RWPE1 (cell line): ENCODE measurements at regions not wholly inside any gene's neighbourhood (a gene's known extent, or its start where the extent isn't known, plus 50 kb on each side); places are given as distances from the start of the nearest gene placed in this dataset.
A peak's percentile ranks its signal among the peaks of the same experiment; 100 is the strongest.

Experiments
- CTCF ChIA-PET: fragments of 350-600 bp; sonication (Branson Sonifier 250); formaldehyde crosslinking; extraction: SDS; loops from one replicate; lab custom pipeline; 2021; lab: Yijun Ruan, JAX
- POLR2A ChIA-PET: fragments of 400-600 bp; formaldehyde crosslinking; extraction: SDS; loops from one replicate; lab custom pipeline; 2020; ENCODE audit warnings: antibody characterized with exemption; ENCODE audit not compliant: low non-redundant PET; lab: Yijun Ruan, JAX
- DNase-seq: peaks from one replicate; pipeline ENCODE4 v3.0.0; 2012; ENCODE audit warnings: low spot score
- H3K27ac ChIP-seq: fragments of 450-650 bp; 2 replicates; pipeline ENCODE4 v1.5.1; 2017
- CTCF ChIP-seq: fragments of 450-650 bp; conservative IDR thresholded peaks from 2 replicates; pipeline ENCODE4 v1.5.1; 2017; ENCODE audit warnings: low read depth, mild to moderate bottlenecking

- DNase-seq, result peak; percentile 63
- TF ChIP-seq CTCF, result no peak
- ChIA-PET POLR2A (no interaction called here), CTCF (no interaction called here)
- H3K27ac ChIP-seq, result no peak overlapping the region
Observed at GRCh38 chr1:115168026-115168425, 78.7 kb upstream of the TSPAN2 start.

- POLR2A ChIA-PET, result interaction anchor here (0.6 kb wide), 1 partner anchor 63 kb away, joined by 4 read pairs; no protein-coding TSS in a partner anchor
- no peak overlapping the region for H3K27ac ChIP-seq
Observed at GRCh38 chr1:115166531-115167091, 77.3 kb upstream of the TSPAN2 start.

GRCh38 chr1:115165776-115166175 lies 76.5 kb upstream of the TSPAN2 start:
- H3K27ac ChIP-seq, result no peak overlapping the region
- DNase-seq, result no peak
- CTCF ChIA-PET, result interaction anchor here (0.6 kb wide), 1 partner anchor 11 kb away, joined by 7 read pairs; no protein-coding TSS in a partner anchor
- TF ChIP-seq CTCF, result no peak
- POLR2A ChIA-PET, result no interaction called here

More at GRCh38 chr1:115166531-115167091, 77.3 kb upstream of the TSPAN2 start:
- no peak for DNase-seq
- CTCF ChIA-PET, result no interaction called here
- no peak for TF ChIP-seq CTCF

GRCh38 chr1:115164940-115165705 lies 75.8 kb upstream of the TSPAN2 start:
- H3K27ac ChIP-seq, result no peak overlapping the region
- ChIA-PET CTCF (interaction anchor here (0.6 to 0.7 kb wide), 2 partner anchors 10 to 305 kb away, joined by 4 to 7 read pairs; no protein-coding TSS in a partner anchor), POLR2A (no interaction called here)
- DNase-seq, result no peak
- TF ChIP-seq CTCF, result no peak

GRCh38 chr1:115164484-115164883 lies 75.2 kb upstream of the TSPAN2 start:
- ChIA-PET POLR2A (no interaction called here), CTCF (no interaction called here)
- TF ChIP-seq CTCF, result no peak
- H3K27ac ChIP-seq, result no peak overlapping the region
- DNase-seq, result no peak

- POLR2A ChIA-PET, result no interaction called here
Observed at GRCh38 chr1:115160728-115161127, 71.4 kb upstream of the TSPAN2 start.

More at GRCh38 chr1:115160728-115161127, 71.4 kb upstream of the TSPAN2 start:
- no peak for DNase-seq
- no peak for TF ChIP-seq CTCF
- no peak overlapping the region for H3K27ac ChIP-seq
- CTCF ChIA-PET, result interaction anchor here (0.6 kb wide), 1 partner anchor 789 kb away, joined by 3 read pairs; no protein-coding TSS in a partner anchor
